Panc1 (cell line): ENCODE measurements at regions not wholly inside any gene's neighbourhood (a gene's known extent, or its start where the extent isn't known, plus 50 kb on each side); places are given as distances from the start of the nearest gene placed in this dataset.

Experiments used
- ATAC-seq: fragments of 200-7000 bp; cut with Tn5 transposase; 2 replicates; pipeline ENCODE4 v1.9.1; 2020; ENCODE audit warnings: mild to moderate bottlenecking, moderate library complexity
- BruUV-seq: library from RNA; stranded (reverse); fragments of 400-500 nt; replicated peaks from 2 replicates; lab custom pipeline; 2021; lab: Mats Ljungman, UMichigan
- CTCF ChIA-PET: fragments of 300-600 bp; sonication (Branson Sonifier 250); formaldehyde crosslinking; loops from one replicate; lab custom pipeline; 2022; ENCODE audit warnings: antibody characterized with exemption; lab: Charles Lee
- POLR2A ChIA-PET: fragments of 300-600 bp; sonication (Branson Sonifier 250); formaldehyde crosslinking; loops from one replicate; lab custom pipeline; 2022; ENCODE audit warnings: antibody characterized with exemption; lab: Charles Lee
- DNase-seq: peaks from one replicate; pipeline ENCODE4 v3.0.0-alpha.2; 2010; ENCODE audit warnings: low read depth, low spot score
- H3K27ac ChIP-seq: 2 replicates; pipeline ENCODE4 v1.5.1; 2011; ENCODE audit warnings: mild to moderate bottlenecking, low read length, inconsistent platforms
- H3K27me3 ChIP-seq: fragments of 200-500 bp; sonication (Bioruptor generic); 2 replicates; pipeline ENCODE4 v1.6.0; 2014; ENCODE audit warnings: low read length, inconsistent platforms; ENCODE audit not compliant: control insufficient read depth, insufficient read depth
- H3K36me3 ChIP-seq: fragments of 200-500 bp; sonication (Bioruptor generic); 2 replicates; pipeline ENCODE4 v1.5.1; 2014; ENCODE audit warnings: inconsistent platforms, mild to moderate bottlenecking, low read length, moderate library complexity; ENCODE audit not compliant: control insufficient read depth, insufficient read depth
- H3K4me1 ChIP-seq: 2 replicates; pipeline ENCODE4 v1.5.1; 2011; ENCODE audit warnings: inconsistent platforms, mild to moderate bottlenecking, low read length, moderate library complexity; ENCODE audit not compliant: control insufficient read depth, insufficient read depth
- H3K4me3 ChIP-seq, 2 experiments: 2 replicates each; pipeline ENCODE4 v1.5.1; 2011 to 2012; ENCODE audit warnings: low read depth in 2 of 2, low read length in 2 of 2, mild to moderate bottlenecking in 2 of 2, inconsistent platforms in 1 of 2, moderate library complexity in 1 of 2
- H3K9me3 ChIP-seq: fragments of 200-500 bp; sonication (Bioruptor generic); 2 replicates; pipeline ENCODE4 v1.5.1; 2014; ENCODE audit warnings: low read depth, mild to moderate bottlenecking, inconsistent platforms, low read length, moderate library complexity; ENCODE audit not compliant: control insufficient read depth, insufficient read depth
- CTCF ChIP-seq: fragments of 450-650 bp; IDR thresholded peaks from 2 replicates; pipeline ENCODE4 v1.5.1; 2017; ENCODE audit warnings: mild to moderate bottlenecking
- POLR2AphosphoS5 ChIP-seq: IDR thresholded peaks from 2 replicates; pipeline ENCODE4 v1.6.1; 2012; ENCODE audit warnings: mild to moderate bottlenecking, low read depth, low read length, moderate library complexity
- REST ChIP-seq, 2 experiments: IDR thresholded peaks; 2 replicates each; pipeline ENCODE4 v1.6.1; 2011 to 2012; ENCODE audit warnings: low read depth in 2 of 2, control low read depth in 1 of 2, low read length in 1 of 2, mild to moderate bottlenecking in 1 of 2, moderate library complexity in 1 of 2; ENCODE audit not compliant: insufficient read depth in 1 of 2
- SIN3A ChIP-seq: IDR thresholded peaks from 2 replicates; pipeline ENCODE4 v1.6.1; 2012; ENCODE audit warnings: low read depth, mild to moderate bottlenecking, low read length, moderate library complexity, borderline replicate concordance; ENCODE audit not compliant: insufficient read depth
- TCF7L2 ChIP-seq: IDR thresholded peaks from 2 replicates; pipeline ENCODE4 v1.6.1; 2011; ENCODE audit warnings: mild to moderate bottlenecking, low read depth, low read length, inconsistent platforms
- in situ Hi-C: cut with HindIII; loops from 2 replicates; pipeline ENCODE4 v1.10.0; 2016; ENCODE audit warnings: low sequenced_read_pairs, low pct_unique_long_range_greater_than_20kb
- intact Hi-C: fragments of 100-400 bp; cut with micrococcal nuclease; formaldehyde crosslinking; loops from one replicate; pipeline ENCODE4 v1.10.0; 2022; ENCODE audit not compliant: unreplicated experiment

- no peaks in the 10 kb centered on the region for H3K9me3 ChIP-seq
- POLR2A ChIA-PET, result no interaction called here
- in situ Hi-C loops (no loop called here), intact Hi-C loops (no loop called here)
- no peak overlapping the region for H3K27ac ChIP-seq
- ATAC-seq, result no peak
- CTCF ChIA-PET, result no interaction called here
- no peak overlapping the region for H3K4me3 ChIP-seq
- no peaks in the 10 kb centered on the region for H3K36me3 ChIP-seq
- H3K4me1 ChIP-seq, result no peaks in the 10 kb centered on the region
- no peak for DNase-seq
- no peaks in the 10 kb centered on the region for H3K27me3 ChIP-seq
- BruUV-seq, result no TSS peak
- TF ChIP-seq POLR2AphosphoS5, result no peak
- TF ChIP-seq CTCF, result no peak
- no peak for TF ChIP-seq SIN3A
- TF ChIP-seq REST (IDR thresholded peaks at IDR 0.05; ENCODE audit: insufficient read depth in 1 of 2, low read depth in 2 of 2, low read length in 1 of 2), result no peak
- no peak for TF ChIP-seq TCF7L2
Measured at GRCh38 chr3:6437631-6438030, 423.3 kb upstream of the GRM7 start.

- ChIA-PET POLR2A (no interaction called here), CTCF (no interaction called here)
- BruUV-seq, result no TSS peak
- in situ Hi-C loops, result no loop called here
- ATAC-seq (no peak), DNase-seq (no peak)
- Histone ChIP-seq H3K27me3 (no peaks in the 10 kb centered on the region), H3K4me1 (no peaks in the 10 kb centered on the region), H3K36me3 (no peaks in the 10 kb centered on the region), H3K27ac (no peak overlapping the region), H3K9me3 (no peaks in the 10 kb centered on the region), H3K4me3 (no peak overlapping the region)
- intact Hi-C loops, result no loop called here
- TF ChIP-seq TCF7L2, result no peak
- TF ChIP-seq REST (IDR thresholded peaks at IDR 0.05; ENCODE audit: insufficient read depth in 1 of 2, low read depth in 2 of 2, low read length in 1 of 2), result no peak
- no peak for TF ChIP-seq CTCF
- no peak for TF ChIP-seq POLR2AphosphoS5
- TF ChIP-seq SIN3A, result no peak
Measured at GRCh38 chr3:6438031-6438430, 422.9 kb upstream of the GRM7 start.
